ENCODE measurements at regions not wholly inside any gene's neighbourhood (a gene's known extent, or its start where the extent isn't known, plus 50 kb on each side); places are given as distances from the start of the nearest gene placed in this dataset.

GRCh38 chr6:121651420-121651819 is 216.0 kb downstream of the GJA1 start:
- Mint-ChIP-seq H3K36me3 (no peaks in the 10 kb centered on the region), H3K4me3 (no peak overlapping the region), H3K9me3 (no peaks in the 10 kb centered on the region), H3K27ac (no peak overlapping the region), H3K27me3 (no peaks in the 10 kb centered on the region), H3K4me1 (no peaks in the 10 kb centered on the region)
- DNase-seq (ENCODE audit: low spot score in 2 of 2) (no peak), ATAC-seq (ENCODE audit: low read depth) (no peak)

GRCh38 chr6:121652223-121652622 is 216.8 kb downstream of the GJA1 start:
- ATAC-seq (ENCODE audit: low read depth) (no peak), DNase-seq (ENCODE audit: low spot score in 2 of 2) (no peak)
- no peaks in the 10 kb centered on the region for H3K36me3 Mint-ChIP-seq
- no peaks in the 10 kb centered on the region for H3K9me3 Mint-ChIP-seq
- no peak overlapping the region for H3K27ac Mint-ChIP-seq
- no peaks in the 10 kb centered on the region for H3K4me1 Mint-ChIP-seq
- H3K27me3 Mint-ChIP-seq = no peaks in the 10 kb centered on the region
- H3K4me3 Mint-ChIP-seq = no peak overlapping the region

- no peaks in the 10 kb centered on the region for H3K36me3 Mint-ChIP-seq
- no peaks in the 10 kb centered on the region for H3K9me3 Mint-ChIP-seq
- H3K4me1 Mint-ChIP-seq = no peaks in the 10 kb centered on the region
- DNase-seq (ENCODE audit: low spot score in 2 of 2) = no peak
- H3K4me3 Mint-ChIP-seq = no peak overlapping the region
- no peak for ATAC-seq (ENCODE audit: low read depth)
- H3K27ac Mint-ChIP-seq = no peak overlapping the region
- H3K27me3 Mint-ChIP-seq = no peaks in the 10 kb centered on the region
These were observed 217.5 kb downstream of the GJA1 start for GRCh38 chr6:121652726-121653623.

GRCh38 chr6:121653624-121654008 is 218.2 kb downstream of the GJA1 start:
- Mint-ChIP-seq H3K9me3 (no peaks in the 10 kb centered on the region), H3K4me1 (no peaks in the 10 kb centered on the region), H3K27ac (no peak overlapping the region), H3K36me3 (no peaks in the 10 kb centered on the region), H3K27me3 (no peaks in the 10 kb centered on the region), H3K4me3 (no peak overlapping the region)
- ATAC-seq (ENCODE audit: low read depth) = no peak
- DNase-seq (ENCODE audit: low spot score in 2 of 2) = no peak

GRCh38 chr6:121657972-121658371 is 222.5 kb downstream of the GJA1 start:
- ATAC-seq (ENCODE audit: low read depth) = no peak
- Mint-ChIP-seq H3K27ac (no peak overlapping the region), H3K36me3 (no peaks in the 10 kb centered on the region), H3K4me3 (no peak overlapping the region), H3K27me3 (no peaks in the 10 kb centered on the region), H3K4me1 (no peaks in the 10 kb centered on the region), H3K9me3 (no peaks in the 10 kb centered on the region)
- no peak for DNase-seq (ENCODE audit: low spot score in 2 of 2)

- no peak for DNase-seq (ENCODE audit: low spot score in 2 of 2)
- Mint-ChIP-seq H3K4me3 (no peak overlapping the region), H3K4me1 (no peaks in the 10 kb centered on the region), H3K27ac (no peak overlapping the region), H3K36me3 (no peaks in the 10 kb centered on the region), H3K27me3 (no peaks in the 10 kb centered on the region), H3K9me3 (peaks cover 2% of the 10 kb centered on the region)
- no peak for ATAC-seq (ENCODE audit: low read depth)
These were observed 224.8 kb downstream of the GJA1 start for GRCh38 chr6:121660277-121660676.

GRCh38 chr6:121663292-121663810 is 227.9 kb downstream of the GJA1 start:
- H3K36me3 Mint-ChIP-seq = no peaks in the 10 kb centered on the region
- no peak overlapping the region for H3K27ac Mint-ChIP-seq
- no peak for ATAC-seq (ENCODE audit: low read depth)
- H3K9me3 Mint-ChIP-seq = peaks cover 4% of the 10 kb centered on the region
- DNase-seq (ENCODE audit: low spot score in 2 of 2) = no peak
- H3K4me3 Mint-ChIP-seq = no peak overlapping the region
- H3K4me1 Mint-ChIP-seq = no peaks in the 10 kb centered on the region
- H3K27me3 Mint-ChIP-seq = no peaks in the 10 kb centered on the region

GRCh38 chr6:121664158-121664557 is 228.7 kb downstream of the GJA1 start:
- DNase-seq (ENCODE audit: low spot score in 2 of 2) (no peak), ATAC-seq (ENCODE audit: low read depth) (no peak)
- Mint-ChIP-seq H3K4me1 (no peaks in the 10 kb centered on the region), H3K4me3 (no peak overlapping the region), H3K27ac (no peak overlapping the region), H3K9me3 (peaks cover 4% of the 10 kb centered on the region), H3K27me3 (no peaks in the 10 kb centered on the region), H3K36me3 (no peaks in the 10 kb centered on the region)

GRCh38 chr6:121666814-121667213 is 231.4 kb downstream of the GJA1 start:
- no peak overlapping the region for H3K4me3 Mint-ChIP-seq
- no peaks in the 10 kb centered on the region for H3K36me3 Mint-ChIP-seq
- H3K4me1 Mint-ChIP-seq = no peaks in the 10 kb centered on the region
- H3K27ac Mint-ChIP-seq = no peak overlapping the region
- H3K27me3 Mint-ChIP-seq = no peaks in the 10 kb centered on the region
- peaks cover 4% of the 10 kb centered on the region for H3K9me3 Mint-ChIP-seq
- DNase-seq (ENCODE audit: low spot score in 2 of 2) (no peak), ATAC-seq (ENCODE audit: low read depth) (no peak)

GRCh38 chr6:121668259-121668658 is 232.8 kb downstream of the GJA1 start:
- peaks cover 4% of the 10 kb centered on the region for H3K9me3 Mint-ChIP-seq
- no peak overlapping the region for H3K4me3 Mint-ChIP-seq
- DNase-seq (ENCODE audit: low spot score in 2 of 2) = no peak
- no peak overlapping the region for H3K27ac Mint-ChIP-seq
- no peaks in the 10 kb centered on the region for H3K4me1 Mint-ChIP-seq
- ATAC-seq (ENCODE audit: low read depth) = no peak
- no peaks in the 10 kb centered on the region for H3K27me3 Mint-ChIP-seq
- H3K36me3 Mint-ChIP-seq = no peaks in the 10 kb centered on the region

GRCh38 chr6:121670511-121670910 is 235.1 kb downstream of the GJA1 start:
- peaks cover 2% of the 10 kb centered on the region for H3K9me3 Mint-ChIP-seq
- no peak overlapping the region for H3K27ac Mint-ChIP-seq
- no peak overlapping the region for H3K4me3 Mint-ChIP-seq
- H3K4me1 Mint-ChIP-seq = no peaks in the 10 kb centered on the region
- DNase-seq (ENCODE audit: low spot score in 2 of 2) = no peak
- no peaks in the 10 kb centered on the region for H3K27me3 Mint-ChIP-seq
- no peak for ATAC-seq (ENCODE audit: low read depth)
- H3K36me3 Mint-ChIP-seq = no peaks in the 10 kb centered on the region

- Mint-ChIP-seq H3K27ac (no peak overlapping the region), H3K36me3 (no peaks in the 10 kb centered on the region), H3K4me1 (no peaks in the 10 kb centered on the region), H3K27me3 (no peaks in the 10 kb centered on the region), H3K9me3 (peaks cover 1% of the 10 kb centered on the region), H3K4me3 (no peak overlapping the region)
- DNase-seq (ENCODE audit: low spot score in 2 of 2) (no peak), ATAC-seq (ENCODE audit: low read depth) (no peak)
These were observed 242.1 kb downstream of the GJA1 start for GRCh38 chr6:121677571-121677970.

- Mint-ChIP-seq H3K27ac (no peak overlapping the region), H3K9me3 (peaks cover 1% of the 10 kb centered on the region), H3K4me3 (no peak overlapping the region), H3K27me3 (no peaks in the 10 kb centered on the region), H3K4me1 (no peaks in the 10 kb centered on the region), H3K36me3 (no peaks in the 10 kb centered on the region)
- DNase-seq (ENCODE audit: low spot score in 2 of 2) (no peak), ATAC-seq (ENCODE audit: low read depth) (no peak)
These were observed 242.8 kb downstream of the GJA1 start for GRCh38 chr6:121678245-121678644.

- Mint-ChIP-seq H3K4me3 (no peak overlapping the region), H3K27ac (no peak overlapping the region), H3K27me3 (no peaks in the 10 kb centered on the region), H3K9me3 (peaks cover 5% of the 10 kb centered on the region), H3K36me3 (no peaks in the 10 kb centered on the region), H3K4me1 (no peaks in the 10 kb centered on the region)
- no peak for ATAC-seq (ENCODE audit: low read depth)
- no peak for DNase-seq (ENCODE audit: low spot score in 2 of 2)
These were observed 244.6 kb downstream of the GJA1 start for GRCh38 chr6:121680058-121680457.

GRCh38 chr6:121682666-121683065 is 247.2 kb downstream of the GJA1 start:
- DNase-seq (ENCODE audit: low spot score in 2 of 2) = no peak
- Mint-ChIP-seq H3K27me3 (no peaks in the 10 kb centered on the region), H3K36me3 (no peaks in the 10 kb centered on the region), H3K4me1 (no peaks in the 10 kb centered on the region), H3K27ac (no peak overlapping the region), H3K4me3 (no peak overlapping the region), H3K9me3 (peaks cover 5% of the 10 kb centered on the region)
- no peak for ATAC-seq (ENCODE audit: low read depth)
